ENCODE measurements at regions not wholly inside any gene's neighbourhood (a gene's known extent, or its start where the extent isn't known, plus 50 kb on each side); places are given as distances from the start of the nearest gene placed in this dataset.

GRCh38 chr22:48517039-48518030, 1310.3 kb downstream of the BRD1 start:
- DNase-seq (no peak), ATAC-seq (peak in 1 of 3 donors; percentile 5)
- WGBS (ENCODE audit: insufficient coverage), result 82% methylated on average over 35 of the region's 35 CpGs
- Histone ChIP-seq H3K9me3 (ENCODE audit: control insufficient read depth, insufficient read depth, low read length) (no peaks in the 10 kb centered on the region), H3K4me1 (ENCODE audit: control insufficient read depth, insufficient read depth, low read length) (no peaks in the 10 kb centered on the region), H3K27ac (ENCODE audit: low read length) (no peak overlapping the region), H3K4me3 (ENCODE audit: low read length) (no peak overlapping the region), H3K36me3 (ENCODE audit: control insufficient read depth, insufficient read depth, low read length) (no peaks in the 10 kb centered on the region), H3K27me3 (ENCODE audit: control insufficient read depth, insufficient read depth, low read length) (no peaks in the 10 kb centered on the region)
- Mint-ChIP-seq H3K36me3 (no peaks in the 10 kb centered on the region), H3K4me1 (no peaks in the 10 kb centered on the region), H3K9me3 (no peaks in the 10 kb centered on the region), H3K4me3 (no peak overlapping the region), H3K27ac (no peak overlapping the region), H3K27me3 (ENCODE audit: low read depth in 2 of 2) (no peaks in the 10 kb centered on the region)
- intact Hi-C loops (cut with micrococcal nuclease), result no loop called here
- no peak for TF ChIP-seq CTCF (IDR thresholded peaks at IDR 0.05)

- H3K4me1 ChIP-seq (ENCODE audit: control insufficient read depth, insufficient read depth, low read length), result no peaks in the 10 kb centered on the region
- H3K36me3 ChIP-seq (ENCODE audit: control insufficient read depth, insufficient read depth, low read length), result no peaks in the 10 kb centered on the region
- H3K27me3 ChIP-seq (ENCODE audit: control insufficient read depth, insufficient read depth, low read length), result no peaks in the 10 kb centered on the region
- 86% methylated on average over 9 of the region's 9 CpGs for WGBS (ENCODE audit: insufficient coverage)
- Mint-ChIP-seq H3K27me3 (ENCODE audit: low read depth in 2 of 2) (no peaks in the 10 kb centered on the region), H3K4me1 (no peaks in the 10 kb centered on the region), H3K27ac (no peak overlapping the region), H3K36me3 (no peaks in the 10 kb centered on the region), H3K9me3 (no peaks in the 10 kb centered on the region), H3K4me3 (no peak overlapping the region)
- H3K27ac ChIP-seq (ENCODE audit: low read length), result no peak overlapping the region
- H3K4me3 ChIP-seq (ENCODE audit: low read length), result no peak overlapping the region
- no peaks in the 10 kb centered on the region for H3K9me3 ChIP-seq (ENCODE audit: control insufficient read depth, insufficient read depth, low read length)
- DNase-seq (no peak), ATAC-seq (no peak)
- intact Hi-C loops (cut with micrococcal nuclease), result no loop called here
- no peak for TF ChIP-seq CTCF (IDR thresholded peaks at IDR 0.05)
These were observed 1311.1 kb downstream of the BRD1 start for GRCh38 chr22:48516571-48516970.

- H3K36me3 Mint-ChIP-seq, result no peaks in the 10 kb centered on the region
- Histone ChIP-seq H3K36me3 (ENCODE audit: control insufficient read depth, insufficient read depth, low read length) (no peaks in the 10 kb centered on the region), H3K4me3 (ENCODE audit: low read length) (no peak overlapping the region), H3K27ac (ENCODE audit: low read length) (no peak overlapping the region), H3K27me3 (ENCODE audit: control insufficient read depth, insufficient read depth, low read length) (no peaks in the 10 kb centered on the region), H3K4me1 (ENCODE audit: control insufficient read depth, insufficient read depth, low read length) (no peaks in the 10 kb centered on the region), H3K9me3 (ENCODE audit: control insufficient read depth, insufficient read depth, low read length) (no peaks in the 10 kb centered on the region)
- no peak for TF ChIP-seq CTCF (IDR thresholded peaks at IDR 0.05)
- ATAC-seq (no peak), DNase-seq (no peak)
- H3K27ac Mint-ChIP-seq, result no peak overlapping the region
- no peak overlapping the region for H3K4me3 Mint-ChIP-seq
- no peaks in the 10 kb centered on the region for H3K27me3 Mint-ChIP-seq (ENCODE audit: low read depth in 2 of 2)
- 94% methylated on average over 24 of the region's 24 CpGs for WGBS (ENCODE audit: insufficient coverage)
- intact Hi-C loops (cut with micrococcal nuclease), result no loop called here
- no peaks in the 10 kb centered on the region for H3K4me1 Mint-ChIP-seq
- no peaks in the 10 kb centered on the region for H3K9me3 Mint-ChIP-seq
These were observed 1312.0 kb downstream of the BRD1 start for GRCh38 chr22:48515571-48516200.
